ENCODE measurements at regions not wholly inside any gene's neighbourhood (a gene's known extent, or its start where the extent isn't known, plus 50 kb on each side); places are given as distances from the start of the nearest gene placed in this dataset.

GRCh38 chr2:144201126-144201525 lies 318.8 kb downstream of the ZEB2 start:
- no peak for TF ChIP-seq ZNF274 (IDR thresholded peaks at IDR 0.05; ENCODE audit: low read depth, low read length)
- H3K4me3 ChIP-seq (ENCODE audit: low read length): no peak overlapping the region

- no peak overlapping the region for H3K4me3 ChIP-seq (ENCODE audit: low read length)
- no peak for TF ChIP-seq ZNF274 (IDR thresholded peaks at IDR 0.05; ENCODE audit: low read depth, low read length)
Measured at GRCh38 chr2:144198116-144198515, 321.8 kb downstream of the ZEB2 start.

GRCh38 chr2:144194326-144195071 lies 325.4 kb downstream of the ZEB2 start:
- H3K4me3 ChIP-seq (ENCODE audit: low read length): no peak overlapping the region
- TF ChIP-seq ZNF274 (IDR thresholded peaks at IDR 0.05; ENCODE audit: low read depth, low read length): no peak

- no peak overlapping the region for H3K4me3 ChIP-seq (ENCODE audit: low read length)
- TF ChIP-seq ZNF274 (IDR thresholded peaks at IDR 0.05; ENCODE audit: low read depth, low read length): no peak
Measured at GRCh38 chr2:144190908-144191605, 328.9 kb downstream of the ZEB2 start.

GRCh38 chr2:144183727-144184126 lies 336.2 kb downstream of the ZEB2 start:
- H3K4me3 ChIP-seq (ENCODE audit: low read length): no peak overlapping the region
- no peak for TF ChIP-seq ZNF274 (IDR thresholded peaks at IDR 0.05; ENCODE audit: low read depth, low read length)

GRCh38 chr2:144181001-144181400 lies 338.9 kb downstream of the ZEB2 start:
- no peak for TF ChIP-seq ZNF274 (IDR thresholded peaks at IDR 0.05; ENCODE audit: low read depth, low read length)
- H3K4me3 ChIP-seq (ENCODE audit: low read length): no peak overlapping the region

- H3K4me3 ChIP-seq (ENCODE audit: low read length): no peak overlapping the region
- TF ChIP-seq ZNF274 (IDR thresholded peaks at IDR 0.05; ENCODE audit: low read depth, low read length): no peak
Measured at GRCh38 chr2:144180131-144180530, 339.8 kb downstream of the ZEB2 start.

- H3K4me3 ChIP-seq (ENCODE audit: low read length): no peak overlapping the region
- TF ChIP-seq ZNF274 (IDR thresholded peaks at IDR 0.05; ENCODE audit: low read depth, low read length): no peak
Measured at GRCh38 chr2:144170179-144170578, 349.7 kb downstream of the ZEB2 start.

GRCh38 chr2:144166743-144167142 lies 353.2 kb downstream of the ZEB2 start:
- no peak overlapping the region for H3K4me3 ChIP-seq (ENCODE audit: low read length)
- no peak for TF ChIP-seq ZNF274 (IDR thresholded peaks at IDR 0.05; ENCODE audit: low read depth, low read length)

- no peak overlapping the region for H3K4me3 ChIP-seq (ENCODE audit: low read length)
- no peak for TF ChIP-seq ZNF274 (IDR thresholded peaks at IDR 0.05; ENCODE audit: low read depth, low read length)
Measured at GRCh38 chr2:144165599-144166250, 354.2 kb downstream of the ZEB2 start.

- H3K4me3 ChIP-seq (ENCODE audit: low read length): no peak overlapping the region
- TF ChIP-seq ZNF274 (IDR thresholded peaks at IDR 0.05; ENCODE audit: low read depth, low read length): no peak
Measured at GRCh38 chr2:144163592-144163991, 356.3 kb downstream of the ZEB2 start.

- TF ChIP-seq ZNF274 (IDR thresholded peaks at IDR 0.05; ENCODE audit: low read depth, low read length): no peak
- H3K4me3 ChIP-seq (ENCODE audit: low read length): no peak overlapping the region
Measured at GRCh38 chr2:144162652-144163051, 357.3 kb downstream of the ZEB2 start.

- no peak overlapping the region for H3K4me3 ChIP-seq (ENCODE audit: low read length)
- TF ChIP-seq ZNF274 (IDR thresholded peaks at IDR 0.05; ENCODE audit: low read depth, low read length): no peak
Measured at GRCh38 chr2:144161061-144161460, 358.9 kb downstream of the ZEB2 start.

- H3K4me3 ChIP-seq (ENCODE audit: low read length): no peak overlapping the region
- TF ChIP-seq ZNF274 (IDR thresholded peaks at IDR 0.05; ENCODE audit: low read depth, low read length): no peak
Measured at GRCh38 chr2:144159240-144159639, 360.7 kb downstream of the ZEB2 start.

GRCh38 chr2:144158096-144158495 lies 361.8 kb downstream of the ZEB2 start:
- TF ChIP-seq ZNF274 (IDR thresholded peaks at IDR 0.05; ENCODE audit: low read depth, low read length): no peak
- H3K4me3 ChIP-seq (ENCODE audit: low read length): no peak overlapping the region

All from GM08714 (cell line).